ENCODE measurements at regions not wholly inside any gene's neighbourhood (a gene's known extent, or its start where the extent isn't known, plus 50 kb on each side); places are given as distances from the start of the nearest gene placed in this dataset.

- TF ChIP-seq CTCF (IDR thresholded peaks at IDR 0.05): no peak
- ATAC-seq (ENCODE audit: low FRiP score) (no peak), DNase-seq (ENCODE audit: low spot score) (no peak)
Observed at GRCh38 chr6:67766057-67766456, 869.0 kb upstream of the ADGRB3 start.

GRCh38 chr6:67759001-67759400, 876.1 kb upstream of the ADGRB3 start:
- DNase-seq (ENCODE audit: low spot score) (no peak), ATAC-seq (ENCODE audit: low FRiP score) (no peak)
- TF ChIP-seq CTCF (IDR thresholded peaks at IDR 0.05): no peak

- peak; percentile 23 for ATAC-seq (ENCODE audit: low FRiP score)
- no peak for DNase-seq (ENCODE audit: low spot score)
- TF ChIP-seq CTCF (IDR thresholded peaks at IDR 0.05): no peak
Observed at GRCh38 chr6:67757465-67758033, 877.5 kb upstream of the ADGRB3 start.

GRCh38 chr6:67748521-67748920, 886.6 kb upstream of the ADGRB3 start:
- ATAC-seq (ENCODE audit: low FRiP score) (no peak), DNase-seq (ENCODE audit: low spot score) (no peak)
- no peak for TF ChIP-seq CTCF (IDR thresholded peaks at IDR 0.05)

GRCh38 chr6:67736816-67737215, 898.3 kb upstream of the ADGRB3 start:
- no peak for TF ChIP-seq CTCF (IDR thresholded peaks at IDR 0.05)
- DNase-seq (ENCODE audit: low spot score) (no peak), ATAC-seq (ENCODE audit: low FRiP score) (no peak)

- ATAC-seq (ENCODE audit: low FRiP score): no peak
- no peak for DNase-seq (ENCODE audit: low spot score)
- no peak for TF ChIP-seq CTCF (IDR thresholded peaks at IDR 0.05)
Observed at GRCh38 chr6:67736161-67736560, 898.9 kb upstream of the ADGRB3 start.

- ATAC-seq (ENCODE audit: low FRiP score) (no peak), DNase-seq (ENCODE audit: low spot score) (no peak)
- TF ChIP-seq CTCF (IDR thresholded peaks at IDR 0.05): no peak
Observed at GRCh38 chr6:67735623-67736022, 899.5 kb upstream of the ADGRB3 start.
